H1 (cell line): ENCODE measurements at regions not wholly inside any gene's neighbourhood (a gene's known extent, or its start where the extent isn't known, plus 50 kb on each side); places are given as distances from the start of the nearest gene placed in this dataset.

Experiments used
- CTCF ChIA-PET: fragments of 300-600 bp; sonication (Branson Sonifier 250); formaldehyde crosslinking; loops from one replicate; lab custom pipeline; 2021; ENCODE audit not compliant: partially characterized antibody; lab: Charles Lee
- POLR2A ChIA-PET: fragments of 300-600 bp; sonication (Branson Sonifier 250); formaldehyde crosslinking; loops from one replicate; lab custom pipeline; 2021; ENCODE audit warnings: inconsistent platforms; ENCODE audit not compliant: partially characterized antibody; lab: Charles Lee
- DNase-seq, 2 experiments: peaks; one replicate each; pipeline versions ENCODE4 v3.0.0 to v3.0.0-alpha.2; 2010 to 2022; ENCODE audit warnings: low spot score in 2 of 2, low read depth in 1 of 2, mixed read lengths in 1 of 2
- FAIRE-seq: peaks from 2 replicates; lab custom pipeline; 2011; peaks lifted over from hg19 to GRCh38; lab: Jason Lieb, UNC
- H2AFZ ChIP-seq: 2 replicates; pipeline ENCODE4 v1.8.1; 2012; ENCODE audit warnings: low read length, inconsistent platforms
- H2AK5ac ChIP-seq: 2 replicates; pipeline ENCODE4 v1.6.1; 2013; ENCODE audit warnings: low read depth, low read length
- H2BK120ac ChIP-seq: replicated peaks from 2 replicates; pipeline ENCODE3; 2013; ENCODE audit warnings: low read depth, low read length, inconsistent platforms
- H2BK12ac ChIP-seq: 2 replicates; pipeline ENCODE4 v1.6.1; 2013; ENCODE audit warnings: low read depth, low read length
- H2BK15ac ChIP-seq: 2 replicates; pipeline ENCODE4 v1.6.1; 2013; ENCODE audit warnings: low read length
- H2BK20ac ChIP-seq: 2 replicates; pipeline ENCODE4 v1.6.1; 2013; ENCODE audit warnings: low read length
- H2BK5ac ChIP-seq: 2 replicates; pipeline ENCODE4 v1.6.1; 2013; ENCODE audit warnings: low read depth, low read length
- H3K14ac ChIP-seq: 2 replicates; pipeline ENCODE4 v1.6.1; 2013; ENCODE audit warnings: inconsistent platforms; ENCODE audit not compliant: insufficient read length
- H3K18ac ChIP-seq: 2 replicates; pipeline ENCODE4 v1.6.1; 2013; ENCODE audit warnings: low read length; ENCODE audit errors: extremely low read depth
- H3K23ac ChIP-seq: 2 replicates; pipeline ENCODE4 v1.6.1; 2013; ENCODE audit warnings: inconsistent platforms; ENCODE audit not compliant: insufficient read length
- H3K23me2 ChIP-seq: 2 replicates; pipeline ENCODE4 v1.6.1; 2013; ENCODE audit warnings: low read depth, low read length
- H3K27ac ChIP-seq: 2 replicates; pipeline ENCODE4 v1.6.1; 2011; ENCODE audit warnings: low read depth, low read length, inconsistent platforms
- H3K27me3 ChIP-seq, 4 experiments: replicated peaks in 1 of 4; 1 replicate in 1 of 4; 2 replicates in 3 of 4; pipeline versions ENCODE4 v1.6.1 to v1.8.1; 2011 to 2013; ENCODE audit warnings: low read length in 3 of 4, mild to moderate bottlenecking in 3 of 4, inconsistent platforms in 2 of 4, mixed read lengths in 2 of 4, moderate library complexity in 1 of 4; ENCODE audit not compliant: control insufficient read depth in 3 of 4, insufficient read depth in 3 of 4; ENCODE audit errors: extremely low read depth in 1 of 4
- H3K36me3 ChIP-seq, 4 experiments: 2 replicates each; pipeline versions ENCODE4 v1.6.1 to v1.8.1; 2011 to 2013; ENCODE audit warnings: mild to moderate bottlenecking in 4 of 4, low read length in 3 of 4, moderate library complexity in 2 of 4, control low read depth in 1 of 4, inconsistent platforms in 1 of 4; ENCODE audit not compliant: insufficient read depth in 4 of 4, control insufficient read depth in 2 of 4
- H3K4ac ChIP-seq: replicated peaks from 2 replicates; pipeline ENCODE3; 2013; ENCODE audit warnings: low read length, low read depth, mixed read lengths, inconsistent platforms; ENCODE audit not compliant: insufficient read length
- H3K4me1 ChIP-seq, 4 experiments: replicated peaks in 1 of 4; 1 replicate in 1 of 4; 2 replicates in 3 of 4; pipeline versions ENCODE4 v1.6.1 to v1.8.1; 2011 to 2013; ENCODE audit warnings: low read length in 3 of 4, inconsistent platforms in 2 of 4, mixed read lengths in 1 of 4; ENCODE audit not compliant: insufficient read depth in 4 of 4, control insufficient read depth in 3 of 4
- H3K4me2 ChIP-seq, 2 experiments: 2 replicates each; pipeline versions ENCODE4 v1.6.1 to v1.8.1; 2011 to 2013; ENCODE audit warnings: low read depth in 2 of 2, low read length in 2 of 2, control low read depth in 1 of 2, inconsistent platforms in 1 of 2, mild to moderate bottlenecking in 1 of 2; ENCODE audit not compliant: insufficient read depth in 1 of 2
- H3K4me3 ChIP-seq, 4 experiments: fragments of 200-600, 300-600 bp in 1 of 4; sonication (generic), shearing (Covaris generic), sonication (Bioruptor Twin) in 1 of 4; 2 replicates each; pipeline versions ENCODE4 v1.5.1 to v1.8.1; 2011 to 2016; ENCODE audit warnings: low read length in 4 of 4, low read depth in 3 of 4, control low read depth in 2 of 4, inconsistent platforms in 2 of 4, mild to moderate bottlenecking in 2 of 4, mixed read lengths in 1 of 4, moderate library complexity in 1 of 4; ENCODE audit not compliant: insufficient read depth in 2 of 4; ENCODE audit errors: extremely low read depth in 1 of 4
- H3K56ac ChIP-seq: replicated peaks from 2 replicates; pipeline ENCODE3; 2013; ENCODE audit warnings: low read depth, mild to moderate bottlenecking, mixed read lengths, low read length, inconsistent platforms; ENCODE audit not compliant: insufficient read length
- H3K79me1 ChIP-seq: 2 replicates; pipeline ENCODE4 v1.6.1; 2013; ENCODE audit warnings: low read depth, low read length, control low read depth
- H3K79me2 ChIP-seq, 2 experiments: 2 replicates each; pipeline versions ENCODE4 v1.6.1 to v1.8.1; 2012 to 2013; ENCODE audit warnings: low read length in 2 of 2, mild to moderate bottlenecking in 2 of 2, inconsistent platforms in 1 of 2; ENCODE audit not compliant: insufficient read depth in 2 of 2, control insufficient read depth in 1 of 2
- H3K9ac ChIP-seq, 4 experiments: replicated peaks in 1 of 4; 1 replicate in 1 of 4; 2 replicates in 3 of 4; pipeline versions ENCODE4 v1.6.1 to v1.8.1; 2011 to 2013; ENCODE audit warnings: low read depth in 3 of 4, low read length in 3 of 4, control low read depth in 2 of 4, mild to moderate bottlenecking in 2 of 4, moderate library complexity in 2 of 4, inconsistent platforms in 1 of 4; ENCODE audit errors: extremely low read depth in 1 of 4
- H3K9me3 ChIP-seq, 2 experiments: 2 replicates each; pipeline versions ENCODE4 v1.6.1 to v1.8.1; 2012 to 2013; ENCODE audit warnings: mild to moderate bottlenecking in 2 of 2, moderate library complexity in 2 of 2, control low read depth in 1 of 2, inconsistent platforms in 1 of 2, low read depth in 1 of 2, low read length in 1 of 2, mixed read lengths in 1 of 2; ENCODE audit not compliant: insufficient read depth in 2 of 2
- H4K20me1 ChIP-seq, 2 experiments: replicated peaks in 1 of 2; 2 replicates each; pipeline versions ENCODE3 to v1.8.1; 2011 to 2013; ENCODE audit warnings: inconsistent platforms in 2 of 2, low read length in 2 of 2, mild to moderate bottlenecking in 1 of 2; ENCODE audit not compliant: insufficient read depth in 2 of 2, control insufficient read depth in 1 of 2
- H4K5ac ChIP-seq: 2 replicates; pipeline ENCODE4 v1.6.1; 2013; ENCODE audit warnings: low read length, low read depth, mixed read lengths, inconsistent platforms; ENCODE audit not compliant: insufficient read length
- H4K8ac ChIP-seq: 2 replicates; pipeline ENCODE4 v1.8.0; 2013; ENCODE audit warnings: mild to moderate bottlenecking, moderate library complexity, low read length, inconsistent platforms; ENCODE audit not compliant: insufficient read depth; ENCODE audit errors: extremely low read depth
- H4K91ac ChIP-seq: replicated peaks from 2 replicates; pipeline ENCODE3; 2013; ENCODE audit warnings: low read length, mixed read lengths, inconsistent platforms; ENCODE audit not compliant: insufficient read length
- CBX8 ChIP-seq: fragments of 300-800, 300-1000 bp; sonication (generic); IDR thresholded peaks from 2 replicates; pipeline ENCODE4 v1.7.1; 2016; ENCODE audit warnings: low read depth, low read length, borderline replicate concordance
- CEBPB ChIP-seq: IDR thresholded peaks from 2 replicates; pipeline ENCODE4 v1.6.1; 2012; ENCODE audit warnings: low read depth, low read length
- FOSL1 ChIP-seq: IDR thresholded peaks from 2 replicates; pipeline ENCODE4 v1.6.1; 2011; ENCODE audit warnings: mild to moderate bottlenecking, low read depth, low read length, moderate library complexity; ENCODE audit not compliant: insufficient read depth
- JUND ChIP-seq: IDR thresholded peaks from 2 replicates; pipeline ENCODE4 v1.6.1; 2011; ENCODE audit warnings: mild to moderate bottlenecking, improper control_type of control experiment, low read length
- MAFK ChIP-seq: IDR thresholded peaks from 2 replicates; pipeline ENCODE4 v1.6.1; 2012; ENCODE audit warnings: low read depth, mild to moderate bottlenecking, improper control_type of control experiment, low read length
- PHF8 ChIP-seq: fragments of 200-600 bp; sonication (generic); conservative IDR thresholded peaks from 2 replicates; pipeline ENCODE4 v1.7.1; 2012; ENCODE audit warnings: low read depth, mild to moderate bottlenecking, inconsistent platforms, low read length, moderate library complexity
- POU5F1 ChIP-seq: IDR thresholded peaks from 2 replicates; pipeline ENCODE4 v1.6.1; 2011; ENCODE audit warnings: low read depth, mild to moderate bottlenecking, low read length, moderate library complexity
- SIN3A ChIP-seq, 2 experiments: IDR thresholded peaks in 1 of 2; conservative IDR thresholded peaks in 1 of 2; 2 replicates each; pipeline ENCODE4 v1.6.1; 2011 to 2012; ENCODE audit warnings: low read length in 2 of 2, improper control_type of control experiment in 1 of 2, low read depth in 1 of 2, mild to moderate bottlenecking in 1 of 2
- SIRT6 ChIP-seq: IDR thresholded peaks from one replicate; pipeline ENCODE4 v1.7.1; 2012; ENCODE audit warnings: low read length, inconsistent platforms
- SP1 ChIP-seq: IDR thresholded peaks from 2 replicates; pipeline ENCODE4 v1.6.1; 2011; ENCODE audit warnings: low read depth, low read length
- SRF ChIP-seq: IDR thresholded peaks from 2 replicates; pipeline ENCODE4 v1.6.1; 2011; ENCODE audit warnings: mild to moderate bottlenecking, low read depth, low read length, moderate library complexity
- SUZ12 ChIP-seq: fragments of 200-600 bp; sonication (generic); IDR thresholded peaks from 2 replicates; pipeline ENCODE4 v1.6.1; 2012; ENCODE audit warnings: mild to moderate bottlenecking, inconsistent platforms, low read length, moderate library complexity, mixed read lengths
- USF2 ChIP-seq: IDR thresholded peaks from 2 replicates; pipeline ENCODE4 v1.6.1; 2011; ENCODE audit warnings: low read length, improper control_type of control experiment
- YY1 ChIP-seq: IDR thresholded peaks from 2 replicates; pipeline ENCODE4 v1.6.1; 2011; ENCODE audit warnings: low read depth, mild to moderate bottlenecking, low read length
- WGBS, 2 experiments: shearing (Covaris generic) in 1 of 2; methylation state at CpG; one replicate each; pipeline versions ENCODE4 v1.1.6 to v1.1.7; 2013 to 2015; ENCODE audit warnings: low lambda C conversion rate in 2 of 2, mixed read lengths in 2 of 2, inconsistent platforms in 1 of 2, low coverage in 1 of 2, missing lambda C conversion rate in 1 of 2; ENCODE audit not compliant: insufficient replicate concordance in 2 of 2, insufficient coverage in 1 of 2, insufficient read length in 1 of 2; ENCODE audit errors: extremely low coverage in 1 of 2, missing lambda C conversion rate in 1 of 2; 5-methylcytosine and 5-hydroxymethylcytosine counted together

GRCh38 chr3:23738944-23739343 lies 66.8 kb upstream of the UBE2E1 start:
- WGBS, 2 experiments, result 81% methylated on average over 3 of the region's 3 CpGs; no CpG with 5 or more reads in 1 of the 2 experiments
- H3K56ac ChIP-seq, result no peak overlapping the region
- H3K79me1 ChIP-seq, result no peaks in the 10 kb centered on the region
- H3K79me2 ChIP-seq, result no peaks in the 10 kb centered on the region
- peaks cover 2% of the 10 kb centered on the region; the same call in 1 of the 2 replicates for H3K23me2 ChIP-seq
- H2AFZ ChIP-seq, result no peak overlapping the region
- peaks cover 11 to 21% (median 13%) of the 10 kb centered on the region in 4 experiments; a peak in 6 of 7 replicates for H3K4me1 ChIP-seq
- no peak overlapping the region for H2BK20ac ChIP-seq
- peaks cover 7 to 25% (median 23%) of the 10 kb centered on the region in 4 experiments for H3K27me3 ChIP-seq
- H3K9me3 ChIP-seq, result no peaks in the 10 kb centered on the region
- no peak overlapping the region for H4K91ac ChIP-seq
- H2BK120ac ChIP-seq, result no peak overlapping the region
- no peak overlapping the region for H3K4ac ChIP-seq
- H3K23ac ChIP-seq, result no peak overlapping the region
- POLR2A ChIA-PET, result no interaction called here
- no peak overlapping the region for H2AK5ac ChIP-seq
- no peak overlapping the region for H3K18ac ChIP-seq
- FAIRE-seq, result no peak
- no peak overlapping the region for H2BK15ac ChIP-seq
- H3K27ac ChIP-seq, result no peak overlapping the region
- DNase-seq, result no peak
- CTCF ChIA-PET, result interaction anchor here (1.6 kb wide), 1 partner anchor 29 kb away, joined by 3 read pairs; no protein-coding TSS in a partner anchor
- no peaks in the 10 kb centered on the region for H4K20me1 ChIP-seq
- H3K9ac ChIP-seq, result no peak overlapping the region
- H3K4me3 ChIP-seq, result no peak overlapping the region
- H4K8ac ChIP-seq, result no peak overlapping the region
- H4K5ac ChIP-seq, result no peak overlapping the region
- H3K4me2 ChIP-seq, result no peak overlapping the region
- no peaks in the 10 kb centered on the region for H3K36me3 ChIP-seq
- H2BK5ac ChIP-seq, result no peak overlapping the region
- no peak overlapping the region for H3K14ac ChIP-seq
- H2BK12ac ChIP-seq, result no peak overlapping the region
- TF ChIP-seq POU5F1 (no peak), JUND (no peak), MAFK (no peak), USF2 (no peak), YY1 (no peak), SRF (no peak), SIRT6 (no peak), CBX8 (no peak), FOSL1 (no peak), CEBPB (no peak), SUZ12 (no peak), PHF8 (no peak), SIN3A (conservative IDR thresholded peaks at IDR 0.05 in 1 of 2, IDR thresholded peaks at IDR 0.05 in 1 of 2; ENCODE audit: low read depth in 1 of 2, low read length in 2 of 2) (no peak), SP1 (no peak)
